Spleen (tissue), 11 donors: ENCODE measurements at regions not wholly inside any gene's neighbourhood (a gene's known extent, or its start where the extent isn't known, plus 50 kb on each side); places are given as distances from the start of the nearest gene placed in this dataset.

Experiments
- DNase-seq: peaks from one replicate; pipeline ENCODE4 v3.0.0-alpha.2; 2020
- H3K27ac ChIP-seq, 8 donors: fragments of 200-600 bp; sonication (generic) in 7 of 8; 1 replicate in 4 of 8; 2 replicates in 4 of 8; pipeline versions ENCODE4 v1.5.0 to v1.8.0; 2016 to 2021; ENCODE audit warnings: inconsistent platforms in 4 of 8, mild to moderate bottlenecking in 4 of 8, moderate library complexity in 1 of 8
- H3K27me3 ChIP-seq, 7 donors: fragments of 200-600 bp; sonication (generic) in 6 of 7; replicated peaks in 1 of 7; 1 replicate in 4 of 7; 2 replicates in 3 of 7; pipeline versions ENCODE4 v1.5.0 to v1.8.0; 2016 to 2021; ENCODE audit warnings: inconsistent platforms in 3 of 7, mild to moderate bottlenecking in 1 of 7
- H3K36me3 ChIP-seq, 6 donors: fragments of 200-600 bp; sonication (generic) in 5 of 6; 1 replicate in 4 of 6; 2 replicates in 2 of 6; pipeline versions ENCODE4 v1.5.0 to v1.8.0; 2016 to 2021; ENCODE audit warnings: inconsistent platforms in 2 of 6
- H3K4me1 ChIP-seq, 6 donors: fragments of 200-600 bp; sonication (generic) in 5 of 6; 1 replicate in 3 of 6; 2 replicates in 3 of 6; pipeline versions ENCODE4 v1.5.0 to v1.8.0; 2016 to 2021; ENCODE audit warnings: inconsistent platforms in 3 of 6
- H3K4me3 ChIP-seq, 8 donors: fragments of 200-600 bp; sonication (generic) in 7 of 8; 1 replicate in 4 of 8; 2 replicates in 4 of 8; pipeline versions ENCODE4 v1.5.0 to v1.8.0; 2016 to 2021; ENCODE audit warnings: inconsistent platforms in 4 of 8, mild to moderate bottlenecking in 4 of 8, moderate library complexity in 2 of 8
- H3K9me3 ChIP-seq, 8 donors: fragments of 200-600 bp; sonication (generic) in 7 of 8; 1 replicate in 4 of 8; 2 replicates in 4 of 8; pipeline versions ENCODE4 v1.5.0 to v1.8.0; 2016 to 2021; ENCODE audit warnings: inconsistent platforms in 4 of 8
- POLR2A ChIP-seq, 3 donors: fragments of 450-650 bp; IDR thresholded peaks; one replicate each; pipeline ENCODE4 v1.5.1; 2017; ENCODE audit warnings: antibody characterized with exemption in 3 of 3, mild to moderate bottlenecking in 1 of 3
- POLR2AphosphoS5 ChIP-seq, 3 donors: sonication (generic); formaldehyde crosslinking; IDR thresholded peaks; one replicate each; pipeline ENCODE4 v1.5.1; 2017; ENCODE audit warnings: antibody characterized with exemption in 3 of 3
- WGBS, 5 donors: extraction: QIAGEN DNeasy Blood & Tissue Kit in 3 of 5; methylation state at CpG; one replicate each; pipeline versions ENCODE4 v1.1.5 to v1.1.7; 2013 to 2018; 5-methylcytosine and 5-hydroxymethylcytosine counted together
- intact Hi-C: fragments of 100-400 bp; cut with DNase I; formaldehyde crosslinking; loops from one replicate; pipeline ENCODE4 v1.15.0; 2023; ENCODE audit warnings: low total_unique reads
- TF ChIP-seq, protein P1 (sequence below), 11 experiments: fragments of 200-600 bp in 7 of 11; fragments of 450-650 bp in 4 of 11; sonication (generic) in 4 of 11; IDR thresholded peaks in 8 of 11; conservative IDR thresholded peaks in 3 of 11; 1 replicate in 7 of 11; 2 replicates in 4 of 11; pipeline versions ENCODE4 v1.4.0 to v1.8.0; 2016 to 2021; ENCODE audit warnings: antibody characterized with exemption in 11 of 11, inconsistent platforms in 4 of 11, mild to moderate bottlenecking in 1 of 11
- donor health status: healthy with polysubstance abuse.
- donor health status: DM: no; HTN: no; CAD: no; lungs with moderate emphysema.
- donor health status: DM: no; HTN: no; CAD: no.
- donor health status: Bipolar disorder and iron deficiency.
- donor health status: healthy.
- donor health status: DM: no; HTN: no; CAD: no.
- donor health status: DM: yes; HTN: yes; CAD: no.

DNA sequence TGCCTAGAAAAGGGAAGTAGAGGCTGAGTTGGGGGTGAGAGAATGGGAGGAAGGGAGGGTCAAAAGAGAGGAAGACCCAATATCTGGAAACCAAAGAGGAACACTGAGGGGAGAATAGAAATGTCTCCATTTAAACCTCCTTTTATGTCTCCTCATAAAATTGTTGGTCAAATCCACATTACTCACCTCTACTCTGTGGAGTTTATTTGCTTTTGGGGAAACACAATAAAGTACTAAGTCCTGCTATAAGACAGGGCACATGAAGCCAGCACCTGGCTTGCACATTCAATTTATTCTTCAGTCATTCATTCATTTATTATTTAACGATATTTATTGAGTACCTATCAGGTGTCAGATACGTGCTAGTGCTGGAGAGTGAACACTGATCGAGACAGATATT, 60.3 kb upstream of the NFE2L2 start:
- WGBS, 5 donors: 82 to 96% (median 95%) methylated on average over 3 of the region's 3 CpGs
- Histone ChIP-seq H3K36me3 (peaks cover 0 to 19% (median 10%) of the 10 kb centered on the region in 6 donors), H3K27ac (no peak overlapping the region), H3K9me3 (no peaks in the 10 kb centered on the region), H3K4me3 (no peak overlapping the region), H3K27me3 (no peaks in the 10 kb centered on the region), H3K4me1 (no peaks in the 10 kb centered on the region)
- intact Hi-C loops: no loop called here
- no peak for DNase-seq
- TF ChIP-seq POLR2A (IDR thresholded peaks at IDR 0.05) (no peak), POLR2AphosphoS5 (IDR thresholded peaks at IDR 0.05) (no peak)
- TF ChIP-seq, protein P1, sequence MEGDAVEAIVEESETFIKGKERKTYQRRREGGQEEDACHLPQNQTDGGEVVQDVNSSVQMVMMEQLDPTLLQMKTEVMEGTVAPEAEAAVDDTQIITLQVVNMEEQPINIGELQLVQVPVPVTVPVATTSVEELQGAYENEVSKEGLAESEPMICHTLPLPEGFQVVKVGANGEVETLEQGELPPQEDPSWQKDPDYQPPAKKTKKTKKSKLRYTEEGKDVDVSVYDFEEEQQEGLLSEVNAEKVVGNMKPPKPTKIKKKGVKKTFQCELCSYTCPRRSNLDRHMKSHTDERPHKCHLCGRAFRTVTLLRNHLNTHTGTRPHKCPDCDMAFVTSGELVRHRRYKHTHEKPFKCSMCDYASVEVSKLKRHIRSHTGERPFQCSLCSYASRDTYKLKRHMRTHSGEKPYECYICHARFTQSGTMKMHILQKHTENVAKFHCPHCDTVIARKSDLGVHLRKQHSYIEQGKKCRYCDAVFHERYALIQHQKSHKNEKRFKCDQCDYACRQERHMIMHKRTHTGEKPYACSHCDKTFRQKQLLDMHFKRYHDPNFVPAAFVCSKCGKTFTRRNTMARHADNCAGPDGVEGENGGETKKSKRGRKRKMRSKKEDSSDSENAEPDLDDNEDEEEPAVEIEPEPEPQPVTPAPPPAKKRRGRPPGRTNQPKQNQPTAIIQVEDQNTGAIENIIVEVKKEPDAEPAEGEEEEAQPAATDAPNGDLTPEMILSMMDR (IDR thresholded peaks at IDR 0.05 in 8 of 11, conservative IDR thresholded peaks at IDR 0.05 in 3 of 11): no peak

DNA sequence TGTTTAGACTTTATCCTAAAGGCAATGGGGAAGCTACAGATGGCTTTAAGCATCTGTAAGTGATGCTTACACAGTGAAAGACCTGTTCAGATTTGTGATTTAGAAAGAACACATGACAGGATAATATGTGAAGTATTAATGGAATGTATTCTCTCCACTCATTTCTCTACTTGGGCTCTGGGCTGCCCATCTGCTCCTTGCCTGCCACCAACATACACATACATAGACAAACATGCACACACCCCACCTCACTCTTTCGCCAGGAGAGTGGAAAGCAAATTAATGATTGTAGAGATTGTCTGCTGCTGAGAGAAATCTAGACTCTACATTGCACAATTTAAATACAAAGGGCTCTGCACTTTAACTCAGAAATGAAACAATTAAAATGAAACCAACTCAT, 61.0 kb upstream of the NFE2L2 start:
- Histone ChIP-seq H3K4me3 (no peak overlapping the region), H3K36me3 (peaks cover 0 to 19% (median 10%) of the 10 kb centered on the region in 6 donors), H3K4me1 (no peaks in the 10 kb centered on the region), H3K27me3 (no peaks in the 10 kb centered on the region), H3K9me3 (no peaks in the 10 kb centered on the region), H3K27ac (no peak overlapping the region)
- DNase-seq: no peak
- 88 to 100% (median 89%) methylated on average over 1 of the region's 1 CpG for WGBS, 5 donors
- intact Hi-C loops: no loop called here
- TF ChIP-seq POLR2A (IDR thresholded peaks at IDR 0.05) (no peak), POLR2AphosphoS5 (IDR thresholded peaks at IDR 0.05) (no peak)
- TF ChIP-seq, protein P1 (IDR thresholded peaks at IDR 0.05 in 8 of 11, conservative IDR thresholded peaks at IDR 0.05 in 3 of 11): no peak

DNA sequence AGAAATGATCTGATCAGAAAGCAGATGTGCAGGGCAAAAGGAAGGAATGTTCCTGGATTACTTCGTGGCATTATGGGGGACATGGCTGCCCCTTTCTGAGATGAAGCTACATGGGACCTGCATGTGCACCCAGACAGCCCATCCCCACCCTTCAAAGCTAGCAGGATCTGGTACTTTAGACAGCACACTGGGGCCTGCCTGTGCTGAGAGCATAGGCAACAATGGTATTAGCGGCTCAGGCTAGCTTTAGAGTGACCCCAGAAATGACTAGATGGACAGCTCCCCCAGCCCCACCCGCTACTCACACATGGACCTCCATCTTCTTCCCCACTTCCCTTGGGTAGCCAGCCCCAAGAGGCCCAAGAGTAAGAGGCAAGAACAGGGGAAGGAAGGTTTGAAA, 61.5 kb upstream of the NFE2L2 start:
- H3K27me3 ChIP-seq: no peaks in the 10 kb centered on the region
- peaks cover 0 to 19% (median 10%) of the 10 kb centered on the region in 6 donors for H3K36me3 ChIP-seq
- intact Hi-C loops: no loop called here
- no peak overlapping the region for H3K27ac ChIP-seq
- WGBS, 5 donors: 74 to 94% (median 90%) methylated on average over 3 of the region's 3 CpGs
- no peak for DNase-seq
- TF ChIP-seq POLR2A (IDR thresholded peaks at IDR 0.05) (no peak), POLR2AphosphoS5 (IDR thresholded peaks at IDR 0.05) (no peak)
- TF ChIP-seq, protein P1 (IDR thresholded peaks at IDR 0.05 in 8 of 11, conservative IDR thresholded peaks at IDR 0.05 in 3 of 11): no peak
- H3K4me1 ChIP-seq: no peaks in the 10 kb centered on the region
- H3K9me3 ChIP-seq: no peaks in the 10 kb centered on the region
- no peak overlapping the region for H3K4me3 ChIP-seq

DNA sequence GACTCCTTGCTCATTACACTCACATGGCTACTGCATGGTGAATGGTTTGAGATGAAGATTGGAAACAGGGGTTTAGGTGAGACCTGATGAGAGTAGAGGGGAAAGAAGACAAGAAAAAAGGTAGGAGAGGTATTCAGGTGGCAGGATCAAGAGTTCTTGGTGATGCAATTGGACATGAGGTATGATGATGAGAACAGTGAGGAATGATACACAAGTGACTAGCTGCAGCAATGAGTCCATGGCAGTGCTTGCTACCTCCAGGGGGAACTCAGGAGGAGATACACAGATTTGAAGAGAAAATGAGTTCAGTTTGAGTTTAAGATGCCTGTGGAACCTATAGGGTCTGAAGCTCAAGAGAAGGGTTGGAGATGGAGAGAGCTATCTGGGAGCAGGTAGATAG, 62.1 kb upstream of the NFE2L2 start:
- H3K4me1 ChIP-seq: no peaks in the 10 kb centered on the region
- no peak overlapping the region for H3K27ac ChIP-seq
- H3K27me3 ChIP-seq: no peaks in the 10 kb centered on the region
- no peak for TF ChIP-seq POLR2A (IDR thresholded peaks at IDR 0.05)
- no peak for TF ChIP-seq POLR2AphosphoS5 (IDR thresholded peaks at IDR 0.05)
- TF ChIP-seq, protein P1 (IDR thresholded peaks at IDR 0.05 in 8 of 11, conservative IDR thresholded peaks at IDR 0.05 in 3 of 11): no peak
- no peaks in the 10 kb centered on the region for H3K9me3 ChIP-seq
- peaks cover 0 to 17% (median 10%) of the 10 kb centered on the region in 6 donors for H3K36me3 ChIP-seq
- intact Hi-C loops: no loop called here
- no peak for DNase-seq
- no peak overlapping the region for H3K4me3 ChIP-seq
